HEK293 (cell line): ENCODE measurements at regions not wholly inside any gene's neighbourhood (a gene's known extent, or its start where the extent isn't known, plus 50 kb on each side); places are given as distances from the start of the nearest gene placed in this dataset.

Source experiments
- CTCF ChIA-PET: fragments of 350-600 bp; formaldehyde crosslinking; extraction: SDS; loops from one replicate; lab custom pipeline; 2021; ENCODE audit warnings: antibody characterized with exemption; lab: Yijun Ruan, JAX
- POLR2A ChIA-PET: fragments of 300-600 bp; formaldehyde crosslinking; extraction: SDS; loops from one replicate; lab custom pipeline; 2020; ENCODE audit warnings: antibody characterized with exemption, inconsistent platforms; lab: Yijun Ruan, JAX
- H3K27ac ChIP-seq: fragments of 200-500 bp; sonication (Bioruptor generic); 2 replicates; pipeline ENCODE4 v1.5.1; 2014; ENCODE audit warnings: low read depth, low read length, control low read depth, inconsistent platforms; ENCODE audit errors: extremely low read depth
- H3K36me3 ChIP-seq, 2 experiments: fragments of 200-500 bp in 1 of 2; sonication (Bioruptor generic) in 1 of 2; 1 replicate in 1 of 2; 2 replicates in 1 of 2; pipeline ENCODE4 v1.5.1; 2014 to 2017; ENCODE audit warnings: inconsistent platforms in 2 of 2, low read length in 2 of 2; ENCODE audit not compliant: control insufficient read depth in 2 of 2, insufficient read depth in 1 of 2
- H3K4me1 ChIP-seq: fragments of 200-500 bp; sonication (Bioruptor generic); 2 replicates; pipeline ENCODE4 v1.5.1; 2014; ENCODE audit warnings: mild to moderate bottlenecking, low read length, inconsistent platforms; ENCODE audit not compliant: control insufficient read depth, insufficient read depth
- H3K4me3 ChIP-seq: 2 replicates; pipeline ENCODE4 v1.5.1; 2011; ENCODE audit warnings: low read depth, mild to moderate bottlenecking, control low read depth, low read length, moderate library complexity
- H3K9me3 ChIP-seq: fragments of 200-500 bp; sonication (Bioruptor generic); 2 replicates; pipeline ENCODE4 v1.5.1; 2014; ENCODE audit warnings: low read depth, low read length, inconsistent platforms; ENCODE audit not compliant: control insufficient read depth, insufficient read depth
- EGR2 ChIP-seq: fragments of 450-650 bp; formaldehyde crosslinking; IDR thresholded peaks from 2 replicates; pipeline ENCODE4 v1.5.1; 2016; ENCODE audit warnings: low read depth, missing biosample characterization, missing genetic modification characterization
- OVOL3 ChIP-seq: fragments of 450-650 bp; formaldehyde crosslinking; IDR thresholded peaks from 2 replicates; pipeline ENCODE4 v1.5.1; 2016; ENCODE audit warnings: missing biosample characterization, missing genetic modification characterization
- ZBTB17 ChIP-seq: fragments of 450-650 bp; formaldehyde crosslinking; IDR thresholded peaks from 2 replicates; pipeline ENCODE4 v1.5.1; 2016; ENCODE audit warnings: missing biosample characterization, missing genetic modification characterization
- ZBTB48 ChIP-seq: fragments of 450-650 bp; formaldehyde crosslinking; IDR thresholded peaks from 2 replicates; pipeline ENCODE4 v1.5.1; 2016; ENCODE audit warnings: missing biosample characterization, missing genetic modification characterization
- ZBTB8A ChIP-seq: fragments of 450-650 bp; formaldehyde crosslinking; IDR thresholded peaks from 2 replicates; pipeline ENCODE4 v1.5.1; 2016; ENCODE audit warnings: missing biosample characterization, missing genetic modification characterization
- ZFP69B ChIP-seq: fragments of 450-650 bp; formaldehyde crosslinking; IDR thresholded peaks from 2 replicates; pipeline ENCODE4 v1.5.1; 2016; ENCODE audit warnings: missing biosample characterization, missing genetic modification characterization
- ZNF157 ChIP-seq: fragments of 450-650 bp; formaldehyde crosslinking; IDR thresholded peaks from 2 replicates; pipeline ENCODE4 v1.5.1; 2016; ENCODE audit warnings: missing biosample characterization, missing genetic modification characterization
- ZNF174 ChIP-seq: fragments of 450-650 bp; formaldehyde crosslinking; IDR thresholded peaks from 2 replicates; pipeline ENCODE4 v1.5.0; 2017; ENCODE audit warnings: missing biosample characterization, mild to moderate bottlenecking, missing genetic modification characterization
- ZNF19 ChIP-seq: fragments of 450-650 bp; formaldehyde crosslinking; IDR thresholded peaks from 2 replicates; pipeline ENCODE4; 2016; ENCODE audit warnings: missing biosample characterization, missing genetic modification characterization, low read depth
- ZNF211 ChIP-seq: fragments of 450-650 bp; formaldehyde crosslinking; IDR thresholded peaks from 2 replicates; pipeline ENCODE4 v1.5.1; 2016; ENCODE audit warnings: low read depth, missing biosample characterization, missing genetic modification characterization
- ZNF24 ChIP-seq: fragments of 450-650 bp; formaldehyde crosslinking; IDR thresholded peaks from 2 replicates; pipeline ENCODE4 v1.5.1; 2016; ENCODE audit warnings: missing biosample characterization, missing genetic modification characterization
- ZNF266 ChIP-seq: fragments of 450-650 bp; formaldehyde crosslinking; IDR thresholded peaks from 2 replicates; pipeline ENCODE4 v1.5.1; 2016; ENCODE audit warnings: missing biosample characterization, missing genetic modification characterization, low read depth
- ZNF302 ChIP-seq: fragments of 450-650 bp; formaldehyde crosslinking; IDR thresholded peaks from 2 replicates; pipeline ENCODE4 v1.5.1; 2016; ENCODE audit warnings: missing biosample characterization, missing genetic modification characterization, low read depth
- ZNF350 ChIP-seq: fragments of 450-650 bp; formaldehyde crosslinking; IDR thresholded peaks from 2 replicates; pipeline ENCODE4 v1.5.0; 2017; ENCODE audit warnings: missing biosample characterization, mild to moderate bottlenecking, missing genetic modification characterization
- ZNF391 ChIP-seq: fragments of 450-650 bp; formaldehyde crosslinking; IDR thresholded peaks from 2 replicates; pipeline ENCODE4 v1.5.1; 2016; ENCODE audit warnings: low read depth, missing biosample characterization, missing genetic modification characterization, borderline replicate concordance
- ZNF404 ChIP-seq: fragments of 450-650 bp; formaldehyde crosslinking; IDR thresholded peaks from 2 replicates; pipeline ENCODE4 v1.5.1; 2017; ENCODE audit warnings: missing biosample characterization, missing genetic modification characterization
- ZNF473 ChIP-seq: fragments of 450-650 bp; formaldehyde crosslinking; IDR thresholded peaks from 2 replicates; pipeline ENCODE4 v1.5.1; 2017; ENCODE audit warnings: missing biosample characterization, missing genetic modification characterization
- ZNF501 ChIP-seq: fragments of 450-650 bp; formaldehyde crosslinking; IDR thresholded peaks from 2 replicates; pipeline ENCODE4 v1.5.1; 2016; ENCODE audit warnings: missing biosample characterization, missing genetic modification characterization
- ZNF548 ChIP-seq: fragments of 450-650 bp; formaldehyde crosslinking; IDR thresholded peaks from 2 replicates; pipeline ENCODE4 v1.5.1; 2016; ENCODE audit warnings: missing biosample characterization, missing genetic modification characterization
- ZNF549 ChIP-seq: fragments of 450-650 bp; IDR thresholded peaks from 2 replicates; pipeline ENCODE4 v1.5.1; 2018; ENCODE audit warnings: missing biosample characterization, missing genetic modification characterization, mild to moderate bottlenecking, inconsistent platforms, moderate library complexity
- ZNF624 ChIP-seq: fragments of 450-650 bp; formaldehyde crosslinking; IDR thresholded peaks from 2 replicates; pipeline ENCODE4 v1.5.1; 2017; ENCODE audit warnings: missing biosample characterization, missing genetic modification characterization
- ZNF785 ChIP-seq: fragments of 450-650 bp; formaldehyde crosslinking; IDR thresholded peaks from 2 replicates; pipeline ENCODE4 v1.5.1; 2016; ENCODE audit warnings: missing biosample characterization, missing genetic modification characterization
- TF ChIP-seq, protein P1 (sequence below): fragments of 450-650 bp; formaldehyde crosslinking; IDR thresholded peaks from 2 replicates; pipeline ENCODE4 v1.5.1; 2016; ENCODE audit warnings: missing biosample characterization, missing genetic modification characterization, low read depth
- TF ChIP-seq, protein P2 (sequence below): fragments of 450-650 bp; IDR thresholded peaks from 2 replicates; pipeline ENCODE4 v1.5.1; 2018; ENCODE audit warnings: missing biosample characterization, missing genetic modification characterization
- TF ChIP-seq, protein P3 (sequence below): fragments of 450-650 bp; formaldehyde crosslinking; IDR thresholded peaks from 2 replicates; pipeline ENCODE4 v1.5.1; 2016; ENCODE audit warnings: missing biosample characterization, missing genetic modification characterization
- TF ChIP-seq, protein P4 (sequence below): fragments of 450-650 bp; formaldehyde crosslinking; IDR thresholded peaks from 2 replicates; pipeline ENCODE4 v1.5.1; 2016; ENCODE audit warnings: missing biosample characterization, missing genetic modification characterization

DNA sequence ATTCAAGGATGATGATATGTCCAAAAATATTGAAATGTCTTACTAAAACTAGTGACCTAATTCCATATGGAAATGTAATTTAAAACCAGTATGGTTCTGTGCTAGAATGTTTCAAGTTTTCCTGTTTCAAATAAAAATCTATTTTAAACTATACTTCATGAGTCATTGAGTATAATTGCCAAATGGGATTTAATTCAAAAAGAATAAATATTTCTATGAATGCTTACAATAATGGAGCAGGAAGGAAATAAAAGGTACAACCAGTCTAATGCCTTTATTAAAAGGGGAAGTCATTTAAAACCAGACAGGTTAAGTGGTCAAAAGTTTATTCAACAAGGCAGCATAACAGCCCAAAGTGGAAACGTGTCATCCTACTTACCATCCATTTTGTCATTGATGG is 2347.1 kb downstream of the PCDH7 start:
- CTCF ChIA-PET: no interaction called here
- Histone ChIP-seq H3K27ac (no peak overlapping the region), H3K36me3 (no peaks in the 10 kb centered on the region), H3K9me3 (no peaks in the 10 kb centered on the region), H3K4me1 (no peaks in the 10 kb centered on the region), H3K4me3 (no peak overlapping the region)
- TF ChIP-seq ZNF211 (tag by site-specific recombination): no peak
- TF ChIP-seq, protein P1, sequence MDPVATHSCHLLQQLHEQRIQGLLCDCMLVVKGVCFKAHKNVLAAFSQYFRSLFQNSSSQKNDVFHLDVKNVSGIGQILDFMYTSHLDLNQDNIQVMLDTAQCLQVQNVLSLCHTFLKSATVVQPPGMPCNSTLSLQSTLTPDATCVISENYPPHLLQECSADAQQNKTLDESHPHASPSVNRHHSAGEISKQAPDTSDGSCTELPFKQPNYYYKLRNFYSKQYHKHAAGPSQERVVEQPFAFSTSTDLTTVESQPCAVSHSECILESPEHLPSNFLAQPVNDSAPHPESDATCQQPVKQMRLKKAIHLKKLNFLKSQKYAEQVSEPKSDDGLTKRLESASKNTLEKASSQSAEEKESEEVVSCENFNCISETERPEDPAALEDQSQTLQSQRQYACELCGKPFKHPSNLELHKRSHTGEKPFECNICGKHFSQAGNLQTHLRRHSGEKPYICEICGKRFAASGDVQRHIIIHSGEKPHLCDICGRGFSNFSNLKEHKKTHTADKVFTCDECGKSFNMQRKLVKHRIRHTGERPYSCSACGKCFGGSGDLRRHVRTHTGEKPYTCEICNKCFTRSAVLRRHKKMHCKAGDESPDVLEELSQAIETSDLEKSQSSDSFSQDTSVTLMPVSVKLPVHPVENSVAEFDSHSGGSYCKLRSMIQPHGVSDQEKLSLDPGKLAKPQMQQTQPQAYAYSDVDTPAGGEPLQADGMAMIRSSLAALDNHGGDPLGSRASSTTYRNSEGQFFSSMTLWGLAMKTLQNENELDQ (tag by site-specific recombination): no peak
- TF ChIP-seq ZNF549: no peak
- TF ChIP-seq ZNF624: no peak
- no peak for TF ChIP-seq ZNF501 (tag by site-specific recombination)
- TF ChIP-seq OVOL3 (tag by site-specific recombination): no peak
- TF ChIP-seq ZNF266 (tag by site-specific recombination): no peak
- TF ChIP-seq, protein P2, sequence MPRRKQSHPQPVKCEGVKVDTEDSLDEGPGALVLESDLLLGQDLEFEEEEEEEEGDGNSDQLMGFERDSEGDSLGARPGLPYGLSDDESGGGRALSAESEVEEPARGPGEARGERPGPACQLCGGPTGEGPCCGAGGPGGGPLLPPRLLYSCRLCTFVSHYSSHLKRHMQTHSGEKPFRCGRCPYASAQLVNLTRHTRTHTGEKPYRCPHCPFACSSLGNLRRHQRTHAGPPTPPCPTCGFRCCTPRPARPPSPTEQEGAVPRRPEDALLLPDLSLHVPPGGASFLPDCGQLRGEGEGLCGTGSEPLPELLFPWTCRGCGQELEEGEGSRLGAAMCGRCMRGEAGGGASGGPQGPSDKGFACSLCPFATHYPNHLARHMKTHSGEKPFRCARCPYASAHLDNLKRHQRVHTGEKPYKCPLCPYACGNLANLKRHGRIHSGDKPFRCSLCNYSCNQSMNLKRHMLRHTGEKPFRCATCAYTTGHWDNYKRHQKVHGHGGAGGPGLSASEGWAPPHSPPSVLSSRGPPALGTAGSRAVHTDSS: no peak
- no peak for TF ChIP-seq EGR2 (tag by site-specific recombination)
- TF ChIP-seq, protein P3, sequence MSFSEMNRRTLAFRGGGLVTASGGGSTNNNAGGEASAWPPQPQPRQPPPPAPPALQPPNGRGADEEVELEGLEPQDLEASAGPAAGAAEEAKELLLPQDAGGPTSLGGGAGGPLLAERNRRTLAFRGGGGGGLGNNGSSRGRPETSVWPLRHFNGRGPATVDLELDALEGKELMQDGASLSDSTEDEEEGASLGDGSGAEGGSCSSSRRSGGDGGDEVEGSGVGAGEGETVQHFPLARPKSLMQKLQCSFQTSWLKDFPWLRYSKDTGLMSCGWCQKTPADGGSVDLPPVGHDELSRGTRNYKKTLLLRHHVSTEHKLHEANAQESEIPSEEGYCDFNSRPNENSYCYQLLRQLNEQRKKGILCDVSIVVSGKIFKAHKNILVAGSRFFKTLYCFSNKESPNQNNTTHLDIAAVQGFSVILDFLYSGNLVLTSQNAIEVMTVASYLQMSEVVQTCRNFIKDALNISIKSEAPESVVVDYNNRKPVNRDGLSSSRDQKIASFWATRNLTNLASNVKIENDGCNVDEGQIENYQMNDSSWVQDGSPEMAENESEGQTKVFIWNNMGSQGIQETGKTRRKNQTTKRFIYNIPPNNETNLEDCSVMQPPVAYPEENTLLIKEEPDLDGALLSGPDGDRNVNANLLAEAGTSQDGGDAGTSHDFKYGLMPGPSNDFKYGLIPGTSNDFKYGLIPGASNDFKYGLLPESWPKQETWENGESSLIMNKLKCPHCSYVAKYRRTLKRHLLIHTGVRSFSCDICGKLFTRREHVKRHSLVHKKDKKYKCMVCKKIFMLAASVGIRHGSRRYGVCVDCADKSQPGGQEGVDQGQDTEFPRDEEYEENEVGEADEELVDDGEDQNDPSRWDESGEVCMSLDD: no peak
- TF ChIP-seq ZNF548 (tag by site-specific recombination): no peak
- no peak for TF ChIP-seq ZFP69B (tag by site-specific recombination)
- no peak for TF ChIP-seq ZNF302
- no peak for TF ChIP-seq ZNF157 (tag by site-specific recombination)
- no peak for TF ChIP-seq ZBTB8A (tag by site-specific recombination)
- TF ChIP-seq ZNF473 (tag by site-specific recombination): no peak
- TF ChIP-seq ZNF24 (tag by site-specific recombination): no peak
- POLR2A ChIA-PET: no interaction called here

DNA sequence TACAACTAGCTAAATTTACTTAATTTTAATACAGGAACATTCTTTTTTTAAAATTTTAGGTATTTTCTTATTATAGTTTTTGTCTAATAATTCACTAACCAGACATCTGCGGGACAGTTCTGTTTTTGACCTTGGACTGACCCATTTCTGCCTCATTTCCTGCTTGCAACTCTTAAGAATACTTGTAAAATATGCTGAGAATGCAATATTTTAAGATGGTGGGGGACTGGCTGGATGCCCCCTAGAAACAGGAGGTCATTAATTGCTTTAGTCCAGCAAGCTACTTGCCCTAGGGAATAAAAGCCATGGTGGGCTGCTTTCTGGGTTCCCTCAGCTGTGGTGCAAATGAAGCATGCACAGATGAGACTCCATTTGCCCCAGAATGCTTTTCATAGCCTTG is 2348.4 kb downstream of the PCDH7 start:
- Histone ChIP-seq H3K36me3 (no peaks in the 10 kb centered on the region), H3K27ac (no peak overlapping the region), H3K9me3 (no peaks in the 10 kb centered on the region), H3K4me3 (no peak overlapping the region), H3K4me1 (no peaks in the 10 kb centered on the region)
- ChIA-PET CTCF (no interaction called here), POLR2A (no interaction called here)
- TF ChIP-seq ZNF19 (no peak), ZNF785 (tag by site-specific recombination) (no peak), ZBTB17 (tag by site-specific recombination) (no peak), ZNF391 (no peak), ZNF350 (no peak), ZNF174 (tag by site-specific recombination) (no peak), ZNF404 (tag by site-specific recombination) (no peak), ZBTB48 (no peak)
- TF ChIP-seq, protein P4, sequence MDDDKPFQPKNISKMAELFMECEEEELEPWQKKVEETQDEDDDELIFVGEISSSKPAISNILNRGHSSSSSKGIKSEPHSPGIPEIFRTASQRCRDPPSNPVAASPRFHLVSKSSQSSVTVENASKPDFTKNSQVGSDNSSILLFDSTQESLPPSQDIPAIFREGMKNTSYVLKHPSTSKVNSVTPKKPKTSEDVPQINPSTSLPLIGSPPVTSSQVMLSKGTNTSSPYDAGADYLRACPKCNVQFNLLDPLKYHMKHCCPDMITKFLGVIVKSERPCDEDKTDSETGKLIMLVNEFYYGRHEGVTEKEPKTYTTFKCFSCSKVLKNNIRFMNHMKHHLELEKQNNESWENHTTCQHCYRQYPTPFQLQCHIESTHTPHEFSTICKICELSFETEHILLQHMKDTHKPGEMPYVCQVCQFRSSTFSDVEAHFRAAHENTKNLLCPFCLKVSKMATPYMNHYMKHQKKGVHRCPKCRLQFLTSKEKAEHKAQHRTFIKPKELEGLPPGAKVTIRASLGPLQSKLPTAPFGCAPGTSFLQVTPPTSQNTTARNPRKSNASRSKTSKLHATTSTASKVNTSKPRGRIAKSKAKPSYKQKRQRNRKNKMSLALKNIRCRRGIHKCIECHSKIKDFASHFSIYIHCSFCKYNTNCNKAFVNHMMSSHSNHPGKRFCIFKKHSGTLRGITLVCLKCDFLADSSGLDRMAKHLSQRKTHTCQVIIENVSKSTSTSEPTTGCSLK: no peak
- TF ChIP-seq, protein P1 (tag by site-specific recombination): no peak
